Medulla oblongata (tissue), 1 donor: ENCODE measurements at regions not wholly inside any gene's neighbourhood (a gene's known extent, or its start where the extent isn't known, plus 50 kb on each side); places are given as distances from the start of the nearest gene placed in this dataset.

Source experiments
- DNase-seq: peaks from one replicate; pipeline ENCODE4 v3.0.0-alpha.2; 2015; ENCODE audit errors: extremely low spot score

DNA sequence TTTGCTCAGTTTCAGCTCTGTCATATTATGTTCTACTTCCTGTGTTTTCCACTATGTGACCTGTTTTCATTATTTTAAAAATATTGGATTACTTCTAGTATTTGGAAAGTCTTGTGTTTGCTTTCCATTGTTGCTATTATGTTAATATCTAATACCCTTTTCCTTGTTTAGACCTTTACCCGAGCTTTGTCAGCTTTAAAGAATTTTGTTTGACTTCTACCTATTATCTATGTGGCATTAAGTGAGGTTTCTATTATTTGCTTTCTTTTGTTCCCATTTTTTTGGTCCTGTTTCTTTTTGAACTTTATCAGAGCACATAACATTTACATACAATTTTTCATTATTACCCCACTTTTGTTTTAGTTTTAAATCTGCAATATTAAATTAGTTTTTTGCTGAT lies 202.7 kb downstream of the MANEA start:
- no peak for DNase-seq

DNA sequence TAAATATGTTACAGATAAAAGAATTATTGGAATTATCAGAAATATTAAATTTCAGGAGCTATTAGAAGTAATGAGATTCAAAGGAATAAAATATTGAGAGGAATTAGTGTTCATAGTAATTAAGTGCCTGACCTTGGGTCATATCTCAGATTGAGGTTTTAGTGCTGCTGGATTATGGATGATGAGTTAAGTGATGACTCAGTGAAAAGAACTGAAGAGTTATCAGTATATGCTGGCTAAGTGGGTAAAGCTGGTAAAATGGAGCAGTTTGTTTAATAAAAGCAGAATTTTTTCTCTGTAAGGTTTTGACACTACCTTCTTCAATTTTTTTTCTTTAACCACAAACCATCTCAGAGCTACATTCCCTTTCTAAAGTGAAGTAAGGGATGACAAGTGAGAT lies 206.7 kb downstream of the MANEA start:
- no peak for DNase-seq

DNA sequence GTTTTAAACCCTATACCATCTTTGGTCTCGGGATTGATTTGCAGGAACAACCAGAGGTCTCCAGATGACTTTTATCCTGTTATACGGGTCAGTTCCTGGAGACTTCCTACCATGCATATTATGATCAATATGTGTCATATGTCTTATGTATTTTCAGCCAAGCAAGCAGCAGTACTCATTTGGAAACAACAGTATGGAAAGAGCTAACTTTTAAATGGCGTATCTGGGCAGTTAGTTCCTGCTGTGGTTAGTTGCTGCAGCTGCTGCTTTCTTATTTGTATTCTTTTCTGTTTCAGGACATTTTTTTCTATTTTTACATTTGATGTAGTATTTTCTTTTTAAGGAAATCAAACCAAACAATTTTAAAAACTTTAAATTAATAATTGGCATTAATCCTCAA lies 207.5 kb downstream of the MANEA start:
- DNase-seq: no peak

DNA sequence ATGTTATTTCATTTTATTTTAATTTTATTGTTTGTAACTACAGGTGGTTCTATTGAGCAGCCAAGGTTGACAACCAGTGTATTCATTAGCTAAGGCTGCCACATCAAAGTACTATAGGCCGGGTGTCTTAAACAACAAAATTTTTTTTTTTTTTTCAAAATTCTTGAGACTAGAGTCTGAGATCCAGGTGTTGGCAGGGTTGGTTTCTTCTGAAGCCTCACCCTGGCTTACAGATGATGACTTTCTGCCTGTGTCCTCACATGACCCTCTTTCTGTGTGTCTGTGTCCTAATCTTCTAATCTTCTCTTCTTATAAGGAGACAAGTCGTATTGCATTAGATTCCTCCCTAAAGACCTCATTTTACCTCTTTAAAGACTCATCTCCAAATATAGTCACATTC lies 208.4 kb downstream of the MANEA start:
- no peak for DNase-seq

DNA sequence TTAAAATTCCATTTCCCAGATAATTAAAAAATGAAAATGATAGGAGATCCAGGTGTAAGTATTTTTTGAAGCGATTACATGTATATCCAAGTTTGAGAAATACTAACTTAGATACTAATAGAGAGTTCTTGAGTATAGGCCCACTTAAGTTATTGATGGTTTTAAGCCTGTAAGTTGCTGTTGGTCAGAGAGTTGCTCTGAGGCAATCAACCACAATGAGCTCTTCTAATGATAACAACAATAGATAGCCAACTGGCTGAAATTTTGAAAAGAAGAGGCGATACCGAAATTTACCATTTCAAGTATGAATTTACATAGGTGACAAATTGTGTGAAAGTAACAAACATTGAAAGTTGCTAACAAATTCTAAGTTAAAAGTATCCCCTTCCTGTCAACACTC lies 209.5 kb downstream of the MANEA start:
- DNase-seq: no peak

DNA sequence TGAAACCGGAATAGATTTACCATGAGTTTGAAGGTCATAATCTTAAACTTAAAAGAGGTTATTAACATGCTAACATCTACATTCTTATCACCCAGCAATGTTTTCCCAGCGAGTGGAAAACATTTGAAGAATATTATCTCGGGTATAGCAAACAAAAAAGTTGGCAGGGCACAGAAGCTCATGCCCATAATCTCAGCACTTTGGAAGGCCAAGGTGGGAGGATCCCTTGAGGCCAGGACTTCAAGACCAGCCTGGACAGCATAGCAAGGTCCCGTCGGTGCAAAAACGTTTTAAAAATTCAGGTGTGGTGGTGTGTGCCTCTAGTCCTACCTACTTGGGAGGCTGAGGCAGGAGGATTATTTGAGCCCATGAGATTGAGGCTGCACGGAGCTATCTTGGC lies 213.5 kb downstream of the MANEA start:
- no peak for DNase-seq

DNA sequence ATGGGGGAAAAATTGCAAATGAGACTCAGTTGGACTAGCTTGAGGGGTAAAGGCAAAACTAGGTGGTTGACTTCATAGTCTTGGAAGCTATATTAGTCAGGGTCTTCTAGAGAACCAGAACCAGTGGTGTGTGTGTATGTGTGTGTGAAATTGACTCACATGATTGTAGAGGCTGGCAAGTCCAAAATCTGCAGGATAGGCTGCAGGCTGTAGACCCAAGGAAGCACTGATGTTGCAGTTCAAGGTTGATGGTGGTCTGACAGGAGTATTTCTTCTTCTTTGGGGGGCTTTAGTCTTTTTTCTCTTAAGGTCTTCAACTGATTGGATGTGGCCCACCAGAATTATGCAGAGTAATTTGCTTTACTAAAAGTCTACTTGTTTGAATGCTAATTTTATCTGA lies 217.4 kb downstream of the MANEA start:
- no peak for DNase-seq

DNA sequence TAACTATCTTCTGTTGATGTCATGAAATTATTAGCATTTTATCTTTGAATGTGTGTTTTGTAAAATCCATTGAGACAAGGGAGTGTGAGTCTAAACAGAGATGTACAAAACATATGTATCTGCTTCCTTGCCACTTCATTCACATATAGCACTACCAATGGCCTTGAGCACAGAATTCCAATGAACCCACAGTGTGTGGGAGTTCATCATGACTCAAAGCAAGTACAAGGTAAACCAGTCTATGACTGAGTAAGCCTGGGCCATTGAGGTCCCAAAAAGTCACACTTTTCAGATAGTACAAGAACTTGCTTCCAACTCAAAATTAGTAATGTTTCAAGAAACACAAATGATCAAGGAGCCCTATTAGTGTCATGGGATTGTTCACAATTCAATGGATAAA lies 218.6 kb downstream of the MANEA start:
- no peak for DNase-seq

DNA sequence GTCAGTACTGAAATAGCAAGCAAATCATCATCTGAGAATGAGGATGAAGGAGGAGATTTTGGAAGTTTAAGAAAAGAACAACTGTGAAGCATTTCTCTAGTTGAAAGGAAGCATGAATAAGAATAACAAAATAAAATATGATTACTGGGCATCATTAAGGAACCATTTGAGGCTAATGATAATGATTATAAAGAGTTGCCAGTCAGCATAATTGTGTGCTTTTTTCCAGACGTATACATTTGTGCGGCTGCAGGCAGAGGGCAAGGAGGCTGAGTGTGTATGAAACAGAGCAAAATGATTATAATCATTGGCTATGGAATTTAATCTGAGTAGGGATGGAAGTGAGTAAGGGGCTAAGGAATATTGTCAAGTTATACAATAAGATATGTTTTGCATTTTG lies 218.7 kb upstream of the FUT9 start:
- DNase-seq: no peak

DNA sequence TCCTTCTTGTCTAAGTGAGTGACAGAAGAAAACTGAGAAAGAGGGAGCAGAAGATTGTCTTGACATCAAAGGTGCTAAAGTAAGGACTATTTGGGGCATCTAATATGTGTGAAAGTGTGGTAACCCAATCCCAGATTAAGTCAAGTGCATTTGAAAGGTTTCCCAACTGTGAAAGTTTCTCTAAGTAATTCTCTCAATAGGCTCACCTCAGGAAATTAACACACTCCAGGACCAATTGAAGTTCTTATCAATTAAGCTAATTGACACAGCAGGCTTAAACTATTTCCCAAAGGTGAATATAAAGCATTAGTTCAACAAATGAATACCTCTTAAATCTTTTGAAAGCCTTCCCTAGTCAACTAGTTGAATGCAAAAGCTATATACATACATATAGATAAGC lies 212.8 kb upstream of the FUT9 start:
- DNase-seq: no peak

DNA sequence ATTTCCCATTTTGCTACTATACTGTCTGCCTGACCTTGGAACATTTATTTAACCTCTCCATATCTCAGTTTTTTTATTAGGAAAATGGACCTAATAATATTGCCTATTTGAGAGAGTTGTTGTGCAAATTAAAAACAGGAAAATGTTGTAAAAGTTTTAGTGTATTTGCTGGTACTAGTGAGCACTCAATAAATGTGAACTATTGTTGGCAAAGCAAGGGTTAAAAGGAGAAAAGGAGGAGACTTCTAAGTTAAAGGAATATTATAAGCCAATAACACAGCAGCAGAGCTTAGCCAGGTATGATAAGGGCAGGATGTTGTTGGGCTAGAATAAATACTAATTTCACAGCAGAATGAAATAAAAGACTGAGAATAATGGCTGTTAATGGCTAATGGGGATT lies 211.9 kb upstream of the FUT9 start:
- DNase-seq: no peak

DNA sequence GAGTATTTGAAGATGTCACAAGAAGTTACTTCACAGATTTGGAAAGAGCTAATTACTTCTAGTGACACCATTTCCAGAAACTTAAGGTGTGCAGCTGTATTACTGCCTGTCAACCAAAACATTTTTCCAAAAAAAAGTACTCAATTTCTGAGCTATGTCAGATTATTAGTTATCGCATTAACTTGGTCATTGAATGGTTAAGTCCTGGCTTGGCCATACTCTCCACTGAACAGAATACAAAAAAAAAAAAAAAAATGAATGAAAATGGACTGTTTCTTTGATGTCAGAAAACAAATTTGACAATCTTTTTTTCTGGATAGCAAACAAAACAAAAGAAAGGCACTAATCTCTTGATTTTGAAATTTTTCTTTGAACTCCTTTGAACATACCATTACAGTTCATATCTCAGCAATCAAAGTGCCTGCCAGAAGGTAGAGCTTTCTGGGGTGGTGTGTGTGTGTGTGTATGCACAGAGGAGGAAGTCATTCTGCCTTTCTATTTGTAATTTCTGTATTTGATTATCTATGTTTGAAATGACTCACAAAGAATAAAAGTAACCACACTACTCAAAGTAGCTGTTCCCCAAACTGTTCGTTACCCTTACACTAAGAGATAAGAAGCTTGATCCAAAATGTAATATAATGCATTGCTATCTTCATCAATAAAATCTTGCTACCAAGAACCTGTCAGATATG lies 210.8 kb upstream of the FUT9 start:
- no peak for DNase-seq

DNA sequence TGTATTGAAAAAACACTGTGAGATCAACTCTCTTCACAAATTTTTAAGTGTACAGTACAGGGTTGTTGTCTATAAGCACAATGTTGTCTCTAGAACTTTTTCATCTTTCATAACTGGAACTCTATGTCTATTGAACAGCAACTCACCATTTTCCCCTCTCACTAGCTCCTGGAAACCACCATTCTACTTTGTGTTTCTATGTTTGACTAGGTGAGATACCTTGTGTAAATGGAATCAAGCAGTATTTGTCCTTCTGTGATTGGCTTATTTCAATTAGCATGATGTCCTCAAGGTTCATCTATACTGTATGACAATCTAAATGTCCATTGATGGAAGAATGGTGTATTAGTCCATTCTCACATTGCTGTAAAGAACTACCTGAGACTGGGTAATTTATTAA lies 210.1 kb upstream of the FUT9 start:
- no peak for DNase-seq

DNA sequence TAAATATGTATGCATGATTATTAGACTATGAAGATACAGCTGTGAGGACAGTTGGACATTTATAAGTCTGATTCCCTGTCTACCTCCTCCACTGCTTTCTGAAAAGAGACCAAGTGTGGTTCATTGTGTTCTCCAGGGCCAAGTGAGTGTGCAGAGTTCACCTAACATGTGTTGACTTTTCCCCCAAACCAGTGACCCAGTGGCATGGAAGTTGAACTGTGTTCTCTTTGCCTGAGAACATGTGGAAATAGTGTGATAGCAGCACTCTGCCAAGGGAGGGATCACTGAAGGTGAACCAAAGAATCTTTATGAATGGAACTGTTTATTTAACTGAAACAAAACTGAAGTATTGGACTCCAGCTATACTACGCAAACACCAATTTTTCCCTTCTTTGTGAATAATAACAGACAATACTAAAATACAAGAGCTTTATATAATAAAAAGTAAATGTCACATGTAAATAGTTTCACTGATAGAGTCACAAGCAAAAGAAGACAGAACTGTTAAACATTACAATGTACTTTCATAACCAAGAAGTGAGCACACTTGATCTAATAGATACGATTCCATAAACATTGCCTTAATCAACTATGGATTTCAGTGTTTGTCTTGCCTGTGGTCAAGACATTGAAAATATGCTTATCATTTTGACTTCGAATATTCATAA lies 200.3 kb upstream of the FUT9 start:
- no peak for DNase-seq

DNA sequence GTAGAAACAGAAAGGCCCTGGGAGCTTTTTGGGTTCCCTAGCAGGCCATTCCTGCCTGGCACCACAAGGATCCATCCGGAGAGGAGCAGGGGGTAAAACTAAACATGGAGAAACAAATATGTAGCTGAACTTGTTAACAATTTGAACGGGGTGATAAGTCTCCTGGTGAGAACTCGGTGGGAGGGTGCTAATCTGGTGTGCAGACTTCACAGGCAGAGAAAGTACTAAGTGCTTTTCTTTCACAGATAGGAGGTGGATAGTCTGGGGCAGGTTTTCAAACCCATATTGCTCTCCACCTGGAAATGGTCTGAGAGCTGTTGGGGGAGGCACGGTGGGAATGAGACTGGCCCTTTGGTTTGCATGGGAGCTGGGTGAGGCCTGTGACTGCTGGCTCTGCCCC lies 196.3 kb upstream of the FUT9 start:
- no peak for DNase-seq

DNA sequence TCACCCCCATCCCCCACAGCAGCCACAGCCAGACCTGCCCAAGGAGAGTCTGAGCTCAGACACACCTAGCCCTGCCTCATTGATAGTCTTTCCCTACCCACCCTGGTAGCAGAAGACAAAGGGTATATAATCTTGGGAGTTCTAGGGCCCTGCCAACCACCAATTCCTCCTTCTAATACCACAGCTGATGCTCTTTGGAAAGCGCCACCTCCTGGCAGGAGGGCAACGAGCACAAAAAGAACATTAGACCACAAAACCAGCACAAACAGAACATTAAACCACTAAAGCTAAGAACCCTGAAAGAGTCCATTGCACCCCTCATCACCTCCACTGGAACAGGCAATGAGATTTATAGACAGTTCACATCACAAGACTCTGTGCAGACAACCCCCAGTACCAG lies 195.8 kb upstream of the FUT9 start:
- DNase-seq: no peak

DNA sequence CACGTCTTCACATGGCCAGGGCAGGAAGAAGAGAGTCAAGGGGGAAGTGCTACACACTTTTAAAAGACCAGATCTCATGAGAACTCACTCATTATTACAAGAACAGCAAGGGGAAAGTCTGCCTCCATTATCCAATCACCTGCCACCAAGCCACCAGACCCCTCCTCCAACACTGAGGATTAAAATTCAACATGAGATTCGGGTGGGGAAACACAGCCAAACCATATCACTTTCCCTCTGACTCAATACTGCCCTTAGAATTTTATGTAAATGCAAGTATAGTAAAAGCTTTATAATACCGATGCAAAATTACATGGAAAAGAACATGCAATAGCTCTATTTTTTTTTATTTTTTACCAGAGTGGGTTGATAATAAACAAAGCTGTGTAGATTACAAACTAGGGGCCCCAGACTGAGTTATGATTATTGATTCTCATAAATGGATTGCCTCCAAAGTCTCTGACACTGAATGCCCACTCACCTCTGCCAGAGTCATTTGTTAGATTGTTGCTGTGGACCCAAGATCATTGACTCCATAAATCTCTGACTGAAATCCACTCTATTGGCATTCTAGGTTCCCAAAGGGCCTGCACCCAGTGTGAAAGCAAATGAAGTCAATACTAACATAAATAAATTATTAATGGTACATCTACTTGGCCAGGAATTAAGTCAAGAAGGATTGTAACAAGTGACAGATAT lies 184.8 kb upstream of the FUT9 start:
- no peak for DNase-seq

DNA sequence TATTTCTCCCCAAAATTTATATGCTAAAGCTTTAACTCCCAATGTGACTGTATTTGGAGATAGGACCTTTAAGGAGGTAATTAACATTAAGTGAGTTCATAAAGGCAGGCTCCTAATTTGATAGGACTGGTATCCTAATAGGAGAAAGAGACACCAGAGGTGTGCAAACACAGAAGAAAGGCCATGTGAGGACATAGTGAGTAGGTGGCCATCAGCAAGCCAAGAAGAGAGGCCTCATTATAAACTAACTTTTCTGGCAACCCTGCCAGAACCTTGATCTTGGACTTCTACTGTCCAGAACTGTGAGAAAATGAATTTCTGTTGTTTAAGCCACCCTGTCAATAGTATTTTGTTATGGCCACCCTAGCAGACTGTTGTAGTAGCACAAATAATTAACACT lies 177.9 kb upstream of the FUT9 start:
- no peak for DNase-seq

DNA sequence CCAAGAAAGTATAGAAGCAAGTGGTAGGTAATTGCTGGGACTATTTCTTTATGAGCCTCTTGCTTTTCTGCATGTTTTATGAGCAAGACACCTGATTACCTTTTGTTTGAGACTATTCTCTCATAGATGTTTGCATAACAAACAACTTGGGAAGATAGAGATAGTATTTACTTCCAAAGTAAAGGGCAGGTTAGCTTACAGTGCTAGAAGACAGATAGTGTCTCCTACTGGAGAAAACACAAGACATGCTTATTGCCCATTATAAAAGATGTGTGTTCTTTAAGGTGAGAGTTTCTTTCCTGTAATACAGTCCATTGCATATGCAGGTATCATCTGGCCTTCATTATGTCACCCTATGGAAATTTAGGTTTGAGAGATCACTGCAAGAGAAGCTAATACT lies 174.2 kb upstream of the FUT9 start:
- no peak for DNase-seq

DNA sequence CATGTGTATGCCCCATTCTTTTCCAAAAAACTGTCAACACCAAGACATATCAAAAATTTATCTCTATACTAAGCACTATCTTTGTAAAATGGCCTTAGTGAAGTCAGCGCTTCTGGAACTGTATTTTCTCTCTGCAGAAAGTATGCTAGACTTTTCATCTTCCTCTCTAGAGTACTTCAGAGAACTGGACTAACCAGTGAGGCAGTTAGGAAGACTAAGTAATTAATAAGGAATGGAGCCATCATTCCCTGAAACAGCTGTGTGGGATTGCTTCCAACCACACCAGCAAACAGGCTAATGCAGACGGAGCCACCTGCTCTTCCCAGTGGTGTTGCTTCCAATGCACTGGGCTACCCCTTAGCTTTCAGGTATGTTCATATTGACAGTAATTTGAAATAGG lies 169.1 kb upstream of the FUT9 start:
- DNase-seq: no peak

DNA sequence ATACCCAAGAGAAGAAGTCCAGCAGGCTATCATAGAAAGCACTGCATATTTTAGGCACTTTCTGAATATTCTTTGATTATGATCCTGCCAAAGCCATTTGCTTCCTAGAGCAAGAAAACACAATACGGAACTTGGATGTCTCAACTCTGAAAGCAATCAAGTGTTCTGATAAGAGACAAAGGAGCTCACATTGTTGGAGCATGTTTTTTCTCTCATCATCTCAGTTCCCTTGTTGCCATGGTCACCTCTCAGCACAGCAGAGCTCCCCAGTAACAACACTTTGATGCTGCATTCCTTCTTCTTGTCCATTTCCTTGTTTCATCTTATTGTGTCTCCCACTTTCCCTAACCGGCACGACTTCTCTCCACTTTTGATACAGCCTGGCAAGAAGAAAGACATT lies 168.7 kb upstream of the FUT9 start:
- peak; percentile 29 for DNase-seq

DNA sequence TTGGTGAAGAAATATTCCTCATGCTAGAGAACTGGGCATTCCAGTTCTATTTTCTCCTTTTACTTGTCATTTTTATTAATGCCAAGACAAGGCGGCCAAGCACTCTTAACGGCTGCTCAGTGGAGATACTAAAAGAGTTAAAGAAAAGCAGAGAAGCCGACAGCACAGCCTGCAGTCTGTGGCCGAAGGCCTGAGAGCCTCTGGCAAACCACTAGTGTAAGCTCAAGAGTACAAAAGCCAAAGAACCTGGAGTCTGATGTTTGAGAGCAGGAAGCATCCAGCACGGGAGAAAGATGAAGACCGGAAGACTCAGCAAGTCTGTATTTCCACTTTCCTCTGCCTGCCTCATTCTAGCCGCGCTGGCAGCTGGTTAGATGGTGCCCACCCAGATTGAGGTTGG lies 167.1 kb upstream of the FUT9 start:
- DNase-seq: peak; percentile 42

DNA sequence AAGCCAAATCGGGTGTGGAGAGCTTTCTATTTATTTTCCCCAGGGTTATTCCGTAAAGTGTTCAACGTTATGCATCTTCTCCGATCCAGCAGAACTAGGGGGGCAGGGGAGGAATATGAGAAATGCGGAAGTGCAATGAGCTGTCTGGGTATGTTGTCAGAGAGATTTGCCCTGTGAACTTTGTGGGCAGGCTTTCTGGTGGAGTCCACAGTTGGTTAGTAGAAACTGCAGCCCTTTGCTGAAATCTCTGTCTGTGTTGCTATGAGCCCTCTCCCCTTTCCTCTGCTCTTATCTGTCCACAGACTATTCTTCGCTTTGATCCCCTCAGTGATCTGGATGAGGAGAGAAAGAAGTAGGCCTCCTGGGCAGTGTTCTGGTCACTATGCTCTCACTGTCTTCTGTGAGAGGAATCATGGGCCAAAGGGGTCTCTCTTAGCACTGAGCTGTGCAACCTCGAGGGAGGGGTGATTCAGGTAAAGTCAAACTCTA lies 158.9 kb upstream of the FUT9 start:
- DNase-seq: no peak
